ENCODE measurements at regions not wholly inside any gene's neighbourhood (a gene's known extent, or its start where the extent isn't known, plus 50 kb on each side); places are given as distances from the start of the nearest gene placed in this dataset.

DNA sequence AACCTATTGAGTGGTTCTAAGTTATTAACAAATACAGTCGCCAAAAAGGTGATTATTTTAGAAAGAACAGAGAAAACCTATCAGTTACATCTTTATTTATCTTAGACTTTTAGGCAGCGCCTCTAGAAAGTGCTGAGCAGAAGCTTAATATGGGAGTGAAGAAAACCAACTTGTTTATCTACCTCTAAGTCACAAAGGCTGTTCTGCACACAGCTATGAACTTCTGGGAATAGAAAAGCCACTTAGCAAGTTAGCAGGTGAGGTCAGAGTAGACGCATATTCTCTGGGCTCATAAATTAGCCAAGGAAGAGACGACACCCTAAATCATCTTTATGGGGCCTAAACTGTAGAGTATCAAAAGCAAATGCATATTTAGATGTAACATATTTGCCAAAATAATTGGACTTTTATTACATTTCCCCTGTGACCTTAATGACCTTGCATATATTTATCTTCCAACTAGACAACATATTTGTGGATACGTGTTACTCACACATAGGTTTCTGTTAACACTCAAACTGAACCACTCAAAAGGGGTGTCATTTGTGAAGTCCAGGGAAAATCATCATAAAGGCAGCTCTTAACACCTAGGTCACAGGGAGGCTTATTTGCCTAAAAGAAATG is 267.1 kb downstream of the ADGB start:
- no peak for DNase-seq

DNA sequence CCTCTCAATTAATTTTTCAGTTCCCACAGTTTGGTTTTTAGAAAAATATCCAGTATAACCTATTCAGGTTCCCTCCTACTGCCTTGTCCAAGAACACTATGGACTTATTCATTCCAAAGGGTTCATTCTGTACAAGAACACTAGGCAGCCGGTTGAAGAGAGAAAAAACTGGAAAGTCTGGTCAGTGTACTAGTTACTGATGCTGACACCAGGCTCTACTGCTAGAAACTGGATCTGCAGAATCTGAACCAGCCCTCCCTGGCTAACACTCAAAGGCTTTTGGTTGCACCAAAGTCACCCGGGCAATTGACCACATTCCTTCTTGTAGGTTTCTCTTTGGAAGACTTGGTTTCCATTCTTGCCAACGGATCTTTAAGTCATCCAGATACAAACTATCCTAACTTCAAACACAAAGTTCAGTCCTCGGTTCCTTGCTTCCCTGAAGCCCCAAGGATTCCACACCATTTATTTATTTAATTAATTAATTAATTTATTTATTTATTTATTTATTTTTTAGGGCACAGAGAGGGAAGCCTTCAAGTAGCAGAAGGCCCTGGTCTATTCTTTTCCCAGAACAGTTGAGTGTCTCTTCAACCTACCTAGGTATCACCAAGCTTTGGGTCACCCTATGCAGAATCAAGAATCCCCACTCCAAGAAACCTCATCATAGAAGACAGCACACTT is 268.1 kb downstream of the ADGB start:
- no peak for DNase-seq

DNA sequence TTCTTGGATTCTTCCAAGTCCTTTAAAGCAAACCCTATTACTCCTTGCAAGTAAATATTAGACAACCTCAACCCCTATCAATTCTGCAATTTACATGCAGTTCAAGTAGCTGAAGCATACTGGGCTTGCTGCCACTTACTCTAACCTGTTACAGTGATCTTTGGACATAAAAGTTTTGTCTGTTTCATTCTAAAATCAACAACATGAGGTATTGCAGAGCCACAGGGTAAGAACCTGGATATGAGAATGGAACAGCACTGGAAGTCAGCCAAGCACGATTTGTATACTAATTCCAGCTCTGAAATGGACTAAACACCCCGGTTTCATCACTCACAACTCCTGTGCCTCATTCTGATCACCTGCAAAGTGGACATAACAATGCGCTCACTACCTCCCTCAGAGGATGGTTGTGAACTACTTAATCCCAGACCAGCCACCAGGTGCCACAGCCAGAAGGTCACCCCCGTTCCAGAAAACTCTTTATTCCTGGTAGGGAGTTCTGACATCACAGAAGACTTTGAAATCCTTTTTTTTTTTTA is 270.0 kb downstream of the ADGB start:
- no peak for DNase-seq

DNA sequence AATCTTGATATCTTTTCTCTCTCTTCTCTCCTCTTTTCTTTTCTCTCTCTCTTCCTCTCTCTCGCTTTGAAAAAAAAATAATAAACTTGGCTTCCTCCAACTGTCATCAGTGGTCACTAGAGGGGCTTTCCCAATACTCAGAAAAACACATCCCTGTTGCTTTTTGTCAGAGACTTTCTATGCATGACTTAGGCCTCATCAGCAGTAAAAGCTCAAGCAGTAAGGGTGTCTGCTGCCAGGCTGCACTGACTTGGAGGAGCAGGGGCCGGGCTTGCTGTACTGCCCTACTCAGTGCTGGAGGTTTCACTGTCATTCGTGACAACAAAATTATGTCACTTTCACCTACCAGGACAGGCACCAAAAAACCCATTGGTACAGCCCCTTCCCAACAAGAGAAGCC is 272.0 kb downstream of the ADGB start:
- DNase-seq = no peak

GRCh38 chr6:146871611-146872425 is 273.0 kb downstream of the ADGB start:
- DNase-seq = no peak

DNA sequence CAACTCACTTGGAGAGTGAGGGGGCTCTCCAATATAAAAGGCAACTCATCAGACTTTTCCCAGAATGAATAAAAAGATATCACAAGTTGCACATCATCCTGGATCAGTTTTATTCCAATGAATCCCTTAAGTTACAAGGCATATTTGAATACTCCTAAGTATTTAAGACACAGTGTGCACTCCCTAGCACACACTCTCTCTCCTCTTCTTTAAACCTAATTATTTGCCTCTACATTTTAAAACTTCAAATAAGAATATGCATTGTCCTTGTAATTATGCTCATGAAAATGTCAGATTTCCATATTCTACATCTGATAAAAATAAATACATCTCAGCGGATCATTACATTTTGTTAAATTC is 273.6 kb downstream of the ADGB start:
- no peak for DNase-seq

DNA sequence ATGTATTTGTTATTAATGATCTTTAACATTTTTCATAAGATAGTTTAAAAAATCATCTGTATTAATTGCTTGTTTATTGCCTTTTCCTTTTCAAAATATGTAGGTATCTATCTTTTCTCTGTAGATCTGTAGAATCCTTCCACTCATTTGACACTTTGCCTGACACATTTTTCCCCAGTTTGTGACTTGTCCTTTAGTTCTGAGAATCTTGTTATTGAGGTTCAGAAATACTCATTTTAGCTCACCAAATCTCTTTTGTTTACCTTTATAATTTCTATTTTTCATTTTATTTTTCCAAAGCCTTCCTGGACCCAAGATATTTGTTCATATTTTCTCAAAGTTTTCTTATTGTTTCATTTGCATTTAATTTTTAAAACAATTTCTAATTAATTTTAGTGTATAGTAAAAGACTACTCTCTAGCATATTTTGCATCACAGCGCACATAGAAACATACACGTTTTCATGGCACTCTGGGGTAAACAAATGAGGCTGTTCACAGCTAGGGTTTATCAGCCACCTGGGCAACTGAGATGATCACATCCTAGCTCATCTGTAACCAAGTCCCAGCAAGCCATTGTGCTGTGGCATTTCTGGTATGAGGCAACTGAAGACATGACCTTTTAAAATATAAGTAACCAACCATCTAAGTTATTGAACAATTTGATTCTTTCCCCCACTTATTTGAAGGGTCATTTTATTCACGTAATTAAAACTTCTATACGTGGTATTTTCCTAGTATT is 275.7 kb downstream of the ADGB start:
- no peak for DNase-seq

GRCh38 chr6:146875927-146876270 is 277.1 kb downstream of the ADGB start:
- DNase-seq = no peak

DNA sequence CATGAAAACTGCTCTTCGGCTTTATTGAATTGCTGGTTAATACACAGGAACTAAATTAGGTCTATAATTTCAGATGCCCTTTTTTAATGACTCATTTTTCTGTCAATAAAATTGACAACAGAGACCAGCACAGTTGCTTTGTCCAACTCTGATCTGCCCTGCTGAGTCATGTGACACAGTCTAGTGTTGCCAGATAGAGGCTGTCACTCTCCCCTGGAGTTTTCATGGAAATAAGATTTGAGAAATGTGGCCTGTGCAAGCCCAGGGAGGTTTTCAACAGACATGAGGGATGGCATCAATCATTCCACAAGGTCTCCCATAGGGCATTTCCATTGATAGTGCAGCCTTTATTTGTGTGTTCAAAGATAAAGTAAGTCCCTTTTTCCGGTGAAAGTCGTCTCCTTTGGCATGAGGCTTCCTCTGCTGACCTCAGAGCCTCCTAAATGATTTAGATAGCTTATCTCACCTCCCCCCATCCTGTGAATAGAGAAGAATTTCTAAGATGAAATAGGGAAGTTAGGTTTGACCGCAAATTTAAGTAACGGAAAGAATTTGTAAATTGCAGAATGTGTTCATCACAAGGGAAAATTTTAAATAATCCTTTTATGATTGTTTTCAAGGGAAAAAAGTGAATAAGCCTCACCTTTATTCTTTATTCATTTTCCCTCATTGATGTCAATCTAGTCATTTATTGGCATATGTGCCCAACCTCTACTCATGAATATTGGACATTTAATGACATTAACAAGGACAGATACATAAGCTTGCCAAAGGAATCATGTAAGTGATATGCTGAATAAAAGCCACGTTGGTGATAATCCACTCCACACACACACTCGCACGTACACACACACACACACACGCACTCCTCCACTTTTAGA is 277.7 kb downstream of the ADGB start:
- DNase-seq = no peak

GRCh38 chr6:146878168-146878951 is 279.6 kb downstream of the ADGB start:
- no peak for DNase-seq

- DNase-seq = no peak
Observed at GRCh38 chr6:146878952-146879340, 280.2 kb downstream of the ADGB start.

GRCh38 chr6:146879406-146880117 is 280.8 kb downstream of the ADGB start:
- DNase-seq = no peak

DNA sequence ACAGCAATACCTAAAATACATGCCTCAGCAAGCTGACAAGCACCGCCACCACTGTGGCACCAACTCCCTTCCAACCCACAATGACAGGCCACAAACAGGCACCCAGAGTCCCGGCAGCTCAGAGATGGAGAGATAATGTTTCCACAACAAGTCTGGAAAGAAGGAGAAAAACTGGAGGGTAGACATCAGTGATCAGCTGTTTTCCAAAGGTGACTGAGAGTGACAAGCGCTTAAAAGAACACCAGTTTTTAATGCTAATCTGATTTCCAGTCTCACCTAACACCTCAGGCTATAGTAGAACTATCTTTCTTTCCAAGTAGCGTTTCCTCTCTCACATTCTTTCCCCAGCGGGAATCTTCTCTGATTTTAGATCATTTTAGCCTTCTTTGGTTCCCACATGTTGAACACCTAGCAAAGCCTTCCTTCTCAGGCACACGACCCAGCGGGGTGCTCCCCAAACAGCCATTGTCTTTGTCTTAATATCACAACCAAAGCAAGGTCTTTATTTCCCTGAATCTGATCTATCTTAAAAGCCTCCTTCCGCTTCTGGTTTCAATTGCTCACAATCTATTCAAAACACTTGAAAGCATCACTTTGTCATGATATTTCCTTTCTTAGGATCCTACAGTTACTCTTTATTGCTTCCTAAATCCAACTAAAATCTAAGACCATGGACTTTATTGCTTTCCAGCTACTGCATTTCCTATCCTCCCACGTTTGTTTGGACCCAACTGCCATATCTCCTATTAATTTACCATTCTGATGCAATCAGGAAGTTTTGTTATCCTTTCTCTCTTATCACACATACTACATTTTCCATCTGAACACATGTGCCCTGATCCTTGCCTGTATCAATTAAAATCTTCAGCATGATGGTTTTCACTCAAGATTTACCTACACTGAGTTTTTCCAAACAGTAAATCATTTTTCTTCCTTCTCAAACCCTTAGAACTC is 282.7 kb downstream of the ADGB start:
- no peak for DNase-seq

GRCh38 chr6:146883640-146884531 is 285.1 kb downstream of the ADGB start:
- DNase-seq = no peak

- no peak for DNase-seq
Observed at GRCh38 chr6:146884728-146885127, 286.0 kb downstream of the ADGB start.

DNA sequence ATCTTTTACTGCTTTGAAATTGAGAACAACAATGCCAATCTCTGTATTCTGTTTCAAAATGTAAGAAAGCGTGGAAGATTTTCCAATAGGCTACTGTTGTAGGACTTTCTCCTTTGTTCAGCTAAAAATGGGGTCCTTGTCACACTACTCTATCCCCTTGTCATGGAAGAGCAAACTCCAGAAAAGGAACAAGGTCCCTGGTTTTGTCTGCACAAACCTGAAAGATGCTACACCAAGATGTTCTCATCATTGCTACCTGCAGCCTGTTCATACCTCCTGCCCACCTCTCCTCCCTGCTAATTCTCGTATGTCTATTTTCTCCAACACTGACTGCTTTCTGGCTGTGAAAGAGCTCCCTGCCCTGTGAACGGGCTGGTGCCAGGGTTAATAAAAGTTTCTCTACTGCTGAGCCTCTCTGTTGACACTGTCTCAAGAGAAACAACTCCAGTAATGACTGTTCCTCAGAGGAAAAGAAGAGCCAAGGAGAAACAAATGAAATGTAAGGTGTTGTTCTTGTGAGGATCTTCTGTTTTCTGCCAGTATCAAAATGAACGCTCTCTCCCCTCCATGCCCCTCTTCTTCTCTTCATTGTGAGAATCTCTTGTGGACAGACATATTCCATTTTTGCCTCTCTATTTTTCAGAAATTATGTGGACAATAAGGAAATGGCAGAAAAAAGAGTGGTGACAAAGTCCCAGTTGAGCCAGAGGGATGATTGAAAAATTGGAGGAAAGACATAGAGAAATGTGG is 287.1 kb downstream of the ADGB start:
- DNase-seq = no peak

- DNase-seq = no peak
Observed at GRCh38 chr6:146886587-146887446, 288.0 kb downstream of the ADGB start.

Measured in stimulated activated CD4-positive, alpha-beta T cell treated with anti-CD3 and anti-CD28 coated beads, Interleukin-4, amount 100 ng/mL, for 24 hours (primary cell).